ENCODE measurements at regions not wholly inside any gene's neighbourhood (a gene's known extent, or its start where the extent isn't known, plus 50 kb on each side); places are given as distances from the start of the nearest gene placed in this dataset.

- TF ChIP-seq CTCF (conservative IDR thresholded peaks at IDR 0.05; ENCODE audit: low read depth, low read length) (no peak), EZH2 (IDR thresholded peaks at IDR 0.05; ENCODE audit: low read length, unreplicated experiment) (no peak)
These were observed 55.1 kb upstream of the EML4 start for GRCh38 chr2:42114091-42114490.
